Stimulated activated CD8-positive, alpha-beta memory T cell treated with anti-CD3 and anti-CD28 coated beads, Interleukin-12 subunit alpha, Interleukin-12 subunit beta, amount 100 ng/mL, for 4 hours (primary cell): ENCODE measurements at regions not wholly inside any gene's neighbourhood (a gene's known extent, or its start where the extent isn't known, plus 50 kb on each side); places are given as distances from the start of the nearest gene placed in this dataset.

Source experiments
- DNase-seq: peaks from one replicate; pipeline ENCODE4 v3.0.0-alpha.2; 2020; ENCODE audit warnings: low read depth

- no peak for DNase-seq
Observed at GRCh38 chr3:107897471-107898061, 193.3 kb downstream of the CD47 start.

GRCh38 chr3:107894998-107895397, 195.8 kb downstream of the CD47 start:
- no peak for DNase-seq

GRCh38 chr3:107892955-107893624, 197.7 kb downstream of the CD47 start:
- DNase-seq, result no peak

GRCh38 chr3:107884719-107885460, 205.9 kb downstream of the CD47 start:
- no peak for DNase-seq

- no peak for DNase-seq
Observed at GRCh38 chr3:107884028-107884427, 206.8 kb downstream of the CD47 start.

DNA sequence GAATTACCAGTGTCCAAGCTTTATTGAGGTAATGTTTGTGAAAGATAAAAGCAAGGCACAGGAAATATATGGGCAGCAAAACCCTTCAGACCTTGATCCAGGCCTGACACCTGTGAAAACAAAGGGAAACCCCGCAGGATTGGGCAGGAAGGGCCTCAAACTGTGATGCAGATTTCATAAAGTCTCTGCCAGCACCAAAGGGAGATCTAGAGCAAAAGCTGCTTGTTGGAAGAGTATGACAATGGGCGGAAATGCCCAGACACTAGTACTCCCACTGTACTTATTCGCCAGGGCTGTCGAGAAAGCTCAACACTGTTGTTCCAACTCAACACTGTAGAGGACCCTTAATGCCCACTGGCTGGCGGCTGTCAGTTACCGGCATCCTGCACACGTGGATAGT, 207.9 kb downstream of the CD47 start:
- DNase-seq, result no peak

DNA sequence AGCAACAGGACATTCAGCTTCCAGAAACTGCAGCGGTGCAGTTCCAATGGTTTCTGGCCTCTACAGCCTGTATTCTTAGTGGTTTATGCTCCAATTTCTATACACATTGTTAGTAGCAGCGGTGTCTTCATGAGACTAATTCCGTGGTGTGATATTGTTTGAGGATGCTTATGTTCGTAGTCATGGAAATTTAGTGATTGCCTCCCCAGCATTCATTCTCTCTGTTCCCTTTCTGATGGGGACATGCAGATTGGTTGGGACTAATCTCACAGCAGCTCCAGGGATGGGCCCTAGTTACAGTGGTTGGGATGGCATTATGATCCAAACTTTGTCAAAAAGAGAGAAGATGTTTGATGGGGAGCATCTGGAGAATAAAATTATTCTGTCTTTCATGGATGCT, 208.6 kb downstream of the CD47 start:
- DNase-seq, result no peak

DNA sequence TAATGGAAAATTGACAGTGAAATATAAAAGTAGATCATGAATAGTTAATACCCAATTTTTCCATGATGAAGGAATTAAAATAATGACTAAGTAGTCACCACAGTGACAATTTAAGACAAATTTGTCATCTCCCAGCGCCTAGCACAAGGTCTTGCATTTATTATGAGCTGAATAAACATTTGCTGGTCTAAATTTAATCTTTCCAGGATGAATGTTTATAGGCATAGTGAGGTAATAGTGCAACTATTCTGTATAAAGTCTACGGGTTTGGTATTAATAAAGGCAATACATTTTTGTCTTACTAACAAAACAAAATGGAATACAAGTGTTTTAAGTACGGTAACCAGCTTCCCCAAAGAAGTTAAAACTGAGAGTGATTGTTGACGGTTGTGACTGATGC, 209.3 kb downstream of the CD47 start:
- DNase-seq, result no peak

DNA sequence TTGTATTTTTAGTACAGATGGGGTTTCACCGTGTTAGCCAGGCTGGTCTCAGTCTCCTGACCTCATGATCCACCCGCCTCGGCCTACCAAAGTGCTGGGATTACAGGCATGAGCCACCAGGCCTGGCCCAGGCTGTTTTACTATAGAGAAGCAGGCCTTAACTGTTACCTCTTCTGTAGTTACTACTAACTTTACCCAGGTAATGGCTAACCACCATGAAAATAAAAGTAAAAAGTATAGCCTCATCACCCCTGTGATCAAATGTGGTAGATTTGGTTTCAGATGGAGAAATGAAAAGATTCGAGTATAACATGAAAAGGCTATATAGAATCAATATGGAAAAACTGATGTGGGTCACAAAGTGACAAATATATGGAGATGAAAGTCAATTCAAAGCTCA, 210.1 kb downstream of the CD47 start:
- no peak for DNase-seq

DNA sequence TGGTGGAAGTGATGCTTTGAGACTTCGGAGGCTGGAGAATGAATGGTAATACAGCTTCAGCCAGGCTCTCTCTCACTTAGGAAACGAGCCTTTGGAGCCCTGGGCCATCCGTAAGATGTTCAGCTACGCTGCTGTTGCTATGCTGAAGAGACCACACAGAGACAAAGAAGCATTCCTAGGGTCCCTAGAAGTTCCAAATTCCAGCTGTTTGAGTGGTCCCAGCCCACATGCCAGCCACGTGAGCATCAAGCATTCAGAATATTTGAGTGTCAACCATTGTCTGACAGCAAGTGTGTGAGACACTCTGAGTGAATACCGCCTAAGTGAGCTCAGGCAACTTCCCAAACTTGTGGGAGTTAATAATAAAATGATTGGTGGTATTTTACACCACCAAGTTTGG, 212.9 kb downstream of the CD47 start:
- DNase-seq, result no peak

DNA sequence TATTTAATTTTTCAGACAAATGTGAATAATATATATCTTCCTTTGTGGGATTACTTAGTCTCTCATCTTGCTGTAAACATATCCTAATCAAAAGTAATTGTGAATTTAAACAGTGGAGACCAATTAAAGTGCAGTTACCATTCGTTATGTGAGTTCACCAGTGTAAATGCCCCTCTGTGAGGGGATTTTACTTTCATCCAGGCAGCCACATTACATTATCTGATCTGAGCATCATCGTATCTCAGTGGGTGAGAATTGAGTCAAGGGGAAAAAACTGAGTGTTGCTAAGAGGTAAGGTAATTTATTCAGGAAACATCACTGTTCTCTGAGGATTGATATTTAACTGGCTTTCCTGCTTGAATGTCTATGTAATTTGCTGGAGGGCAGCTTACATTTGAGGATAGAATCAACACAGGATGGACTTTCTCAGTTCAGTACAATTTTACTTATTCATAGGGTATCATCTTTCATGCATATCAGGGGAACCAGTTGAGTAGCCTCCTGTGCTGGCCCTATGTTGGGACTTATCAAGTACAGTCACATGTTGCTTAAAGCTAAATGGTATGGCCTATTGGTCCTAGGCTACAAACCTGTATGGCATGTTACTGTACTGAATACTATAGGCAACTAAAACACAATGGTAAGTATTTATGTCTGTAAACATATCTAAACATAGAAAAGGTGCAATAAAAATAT, 219.7 kb downstream of the CD47 start:
- no peak for DNase-seq

- DNase-seq, result no peak
Observed at GRCh38 chr3:107870096-107870495, 220.7 kb downstream of the CD47 start.

DNA sequence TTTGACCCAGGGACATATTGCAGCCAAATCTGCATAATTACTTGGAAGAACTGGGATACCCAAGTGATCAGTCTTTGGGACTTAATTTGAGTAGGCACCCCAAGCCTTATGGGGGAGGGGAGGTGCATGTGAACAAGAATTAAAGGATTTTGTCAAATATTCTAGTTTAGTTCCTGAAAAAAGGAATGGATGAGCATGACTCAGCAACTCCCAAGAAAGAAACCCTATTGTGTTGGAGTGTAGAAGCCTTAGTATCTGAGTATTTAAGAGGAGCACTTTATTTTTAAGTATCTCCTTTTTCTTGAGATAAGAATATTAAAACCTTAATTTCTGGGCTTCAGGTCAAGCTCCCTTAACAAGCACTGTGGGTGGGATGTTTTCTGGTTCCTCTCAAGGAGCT, 222.4 kb downstream of the CD47 start:
- DNase-seq, result no peak

GRCh38 chr3:107861904-107862303, 228.9 kb downstream of the CD47 start:
- no peak for DNase-seq

DNA sequence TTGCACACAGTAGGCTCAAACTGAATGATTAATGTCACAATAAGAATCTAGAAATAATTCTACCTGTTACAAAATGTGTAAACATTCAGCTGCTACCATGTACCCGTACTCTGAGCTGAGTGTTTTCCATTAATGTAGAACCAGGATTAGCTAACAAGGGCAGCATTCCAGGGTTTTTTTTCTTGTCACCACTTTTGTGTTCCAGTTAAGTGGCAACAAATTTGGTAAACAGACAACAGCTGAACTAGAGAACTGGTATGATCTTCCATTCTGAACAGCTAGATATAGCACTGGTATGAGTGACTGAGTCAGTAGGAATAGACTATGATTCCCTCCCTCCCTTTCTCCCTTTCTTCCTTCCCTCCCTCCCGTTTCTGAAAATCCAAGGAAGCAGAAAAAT, 229.4 kb downstream of the CD47 start:
- no peak for DNase-seq
